ENCODE measurements at regions not wholly inside any gene's neighbourhood (a gene's known extent, or its start where the extent isn't known, plus 50 kb on each side); places are given as distances from the start of the nearest gene placed in this dataset.

DNA sequence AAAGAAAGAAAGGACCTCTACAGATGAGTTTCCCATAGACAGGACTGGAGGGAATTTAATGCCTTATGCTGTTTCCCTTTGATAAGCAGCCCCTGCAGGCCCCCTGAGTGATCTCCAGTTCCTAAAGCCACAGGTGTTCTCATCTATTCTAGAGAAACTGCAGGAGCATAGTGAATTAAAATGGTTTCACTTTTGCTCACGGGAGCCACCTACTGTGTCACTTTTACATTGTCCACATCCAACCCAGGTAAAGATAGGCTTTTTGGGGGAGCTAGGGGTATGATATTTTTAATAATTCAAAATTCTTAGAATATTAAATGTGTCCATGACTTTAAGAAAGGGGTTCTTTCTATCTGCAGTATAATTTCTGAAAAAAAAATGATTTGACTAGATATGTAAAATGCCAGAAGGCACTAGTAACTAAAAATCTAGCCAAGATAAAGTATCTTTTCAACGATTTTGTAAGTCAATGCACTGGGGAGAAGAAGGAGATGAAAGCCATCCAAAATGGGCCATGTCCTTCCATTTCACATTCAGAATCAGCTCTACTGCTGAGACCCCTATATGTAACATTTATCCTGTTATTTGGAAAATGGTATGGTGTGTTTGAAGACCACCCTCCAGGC is 267.3 kb upstream of the DUSP10 start:
- peak overlapping the region in 5 of 10 donors; percentile 6 to 53 (median 31) for H3K4me3 Mint-ChIP-seq
- ATAC-seq (peak; percentile 67), DNase-seq (peak in 6 of 9 donors; percentile 1 to 36 (median 27))
- Histone ChIP-seq H3K27me3 (ENCODE audit: control insufficient read depth in 2 of 2, insufficient read depth in 2 of 2, low read length in 2 of 2) (no peaks in the 10 kb centered on the region), H3K36me3 (ENCODE audit: control insufficient read depth in 2 of 3, insufficient read depth in 3 of 3, low read length in 3 of 3) (no peaks in the 10 kb centered on the region), H3K9me3 (ENCODE audit: control insufficient read depth in 2 of 3, low read length in 3 of 3) (no peaks in the 10 kb centered on the region), H3K4me3 (ENCODE audit: low read length) (no peak overlapping the region), H3K4me1 (ENCODE audit: control insufficient read depth in 2 of 2, insufficient read depth in 2 of 2, low read length in 2 of 2) (no peaks in the 10 kb centered on the region), H3K27ac (ENCODE audit: low read depth, low read length) (no peak overlapping the region)
- ChIA-PET POLR2A (interaction anchor here (1.2 kb wide), 1 partner anchor 445 kb away, joined by 3 read pairs; no protein-coding TSS in a partner anchor), CTCF (interaction anchor here (1.0 to 2.3 kb wide), 4 partner anchors 18 to 526 kb away, joined by 3 to 9 read pairs (median 4); no protein-coding TSS in a partner anchor)
- H3K4me1 Mint-ChIP-seq, result peaks cover 0 to 4% (median 0%) of the 10 kb centered on the region in 7 donors
- H3K27ac Mint-ChIP-seq, result peak overlapping the region in 1 of 9 donors; percentile 31
- H3K9me3 Mint-ChIP-seq, result no peaks in the 10 kb centered on the region
- peaks cover 0 to 25% (median 0%) of the 10 kb centered on the region in 5 donors for H3K27me3 Mint-ChIP-seq
- intact Hi-C loops (cut with micrococcal nuclease), result loop anchor here (1.0 to 10.0 kb wide), 7 partner anchors 267 to 1198 kb away; partner anchors contain the start of gene DUSP10 (in 2 of the 2)
- H3K36me3 Mint-ChIP-seq, result no peaks in the 10 kb centered on the region

DNA sequence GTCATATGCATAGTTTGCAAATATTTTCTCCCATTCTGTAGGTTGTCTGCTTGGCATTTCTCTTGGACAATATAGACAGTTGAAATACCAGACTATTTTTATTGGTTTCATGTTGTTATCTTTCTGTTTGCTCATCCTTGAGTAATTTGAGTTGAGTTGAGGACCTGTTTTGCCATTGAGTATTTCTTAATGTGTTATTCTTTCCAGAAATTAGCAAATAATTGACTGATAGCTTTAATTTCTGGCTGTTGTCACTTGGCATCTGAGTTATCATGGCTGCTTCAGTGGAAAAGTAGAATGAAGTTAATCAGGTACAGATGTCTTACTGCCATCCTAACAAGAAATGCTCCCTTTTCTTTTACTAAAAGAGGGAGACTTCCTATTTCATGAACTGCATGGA is 264.8 kb upstream of the DUSP10 start:
- no peak for DNase-seq
- intact Hi-C loops (cut with micrococcal nuclease), result loop anchor here in 1 of 2 donors (10.0 kb wide), 1 partner anchor 382 kb away; no protein-coding TSS in a partner anchor
- no peak for ATAC-seq
- Histone ChIP-seq H3K36me3 (ENCODE audit: control insufficient read depth in 2 of 3, insufficient read depth in 3 of 3, low read length in 3 of 3) (no peaks in the 10 kb centered on the region), H3K27me3 (ENCODE audit: control insufficient read depth in 2 of 2, insufficient read depth in 2 of 2, low read length in 2 of 2) (no peaks in the 10 kb centered on the region), H3K4me3 (ENCODE audit: low read length) (no peak overlapping the region), H3K4me1 (ENCODE audit: control insufficient read depth in 2 of 2, insufficient read depth in 2 of 2, low read length in 2 of 2) (no peaks in the 10 kb centered on the region), H3K27ac (ENCODE audit: low read depth, low read length) (no peak overlapping the region), H3K9me3 (ENCODE audit: control insufficient read depth in 2 of 3, low read length in 3 of 3) (no peaks in the 10 kb centered on the region)
- Mint-ChIP-seq H3K9me3 (no peaks in the 10 kb centered on the region), H3K27ac (no peak overlapping the region), H3K4me3 (no peak overlapping the region), H3K36me3 (no peaks in the 10 kb centered on the region), H3K27me3 (peaks cover 0 to 17% (median 0%) of the 10 kb centered on the region in 5 donors), H3K4me1 (peaks cover 0 to 4% (median 0%) of the 10 kb centered on the region in 7 donors)
- CTCF ChIA-PET, result no interaction called here
- POLR2A ChIA-PET, result no interaction called here

DNA sequence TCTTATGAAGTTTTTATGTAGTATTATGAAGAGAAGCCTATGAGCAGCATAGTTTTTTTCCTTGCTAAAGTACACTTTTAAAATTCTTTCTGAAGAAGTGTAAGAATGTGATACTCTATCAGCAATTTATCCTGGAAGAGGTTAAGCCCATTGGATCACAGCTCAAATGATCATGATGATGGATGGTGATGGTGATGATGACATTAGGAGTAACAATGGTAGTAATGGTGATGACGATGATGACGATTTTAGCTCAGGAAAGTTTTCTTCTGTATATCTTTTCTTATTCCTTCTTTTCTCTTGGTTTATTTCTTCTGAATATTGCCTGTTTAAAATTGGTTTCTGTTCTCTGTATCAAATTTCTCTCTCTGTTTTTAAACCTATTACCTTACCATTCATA is 262.9 kb upstream of the DUSP10 start:
- Histone ChIP-seq H3K4me3 (ENCODE audit: low read length) (no peak overlapping the region), H3K4me1 (ENCODE audit: control insufficient read depth in 2 of 2, insufficient read depth in 2 of 2, low read length in 2 of 2) (no peaks in the 10 kb centered on the region), H3K27me3 (ENCODE audit: control insufficient read depth in 2 of 2, insufficient read depth in 2 of 2, low read length in 2 of 2) (no peaks in the 10 kb centered on the region), H3K27ac (ENCODE audit: low read depth, low read length) (no peak overlapping the region), H3K9me3 (ENCODE audit: control insufficient read depth in 2 of 3, low read length in 3 of 3) (no peaks in the 10 kb centered on the region), H3K36me3 (ENCODE audit: control insufficient read depth in 2 of 3, insufficient read depth in 3 of 3, low read length in 3 of 3) (no peaks in the 10 kb centered on the region)
- ATAC-seq (no peak), DNase-seq (no peak)
- intact Hi-C loops (cut with micrococcal nuclease), result loop anchor here in 1 of 2 donors (10.0 kb wide), 1 partner anchor 380 kb away; no protein-coding TSS in a partner anchor
- Mint-ChIP-seq H3K4me3 (no peak overlapping the region), H3K36me3 (no peaks in the 10 kb centered on the region), H3K27me3 (peaks cover 0 to 13% (median 0%) of the 10 kb centered on the region in 5 donors), H3K9me3 (no peaks in the 10 kb centered on the region), H3K27ac (no peak overlapping the region), H3K4me1 (peaks cover 0 to 4% (median 0%) of the 10 kb centered on the region in 7 donors)
- ChIA-PET POLR2A (no interaction called here), CTCF (no interaction called here)

GRCh38 chr1:222004034-222004433 is 262.1 kb upstream of the DUSP10 start:
- no peak for DNase-seq
- no peak for ATAC-seq
- Histone ChIP-seq H3K4me3 (ENCODE audit: low read length) (no peak overlapping the region), H3K9me3 (ENCODE audit: control insufficient read depth in 2 of 3, low read length in 3 of 3) (no peaks in the 10 kb centered on the region), H3K36me3 (ENCODE audit: control insufficient read depth in 2 of 3, insufficient read depth in 3 of 3, low read length in 3 of 3) (no peaks in the 10 kb centered on the region), H3K27ac (ENCODE audit: low read depth, low read length) (no peak overlapping the region), H3K4me1 (ENCODE audit: control insufficient read depth in 2 of 2, insufficient read depth in 2 of 2, low read length in 2 of 2) (no peaks in the 10 kb centered on the region), H3K27me3 (ENCODE audit: control insufficient read depth in 2 of 2, insufficient read depth in 2 of 2, low read length in 2 of 2) (no peaks in the 10 kb centered on the region)
- no peak overlapping the region for H3K4me3 Mint-ChIP-seq
- CTCF ChIA-PET, result no interaction called here
- H3K9me3 Mint-ChIP-seq, result no peaks in the 10 kb centered on the region
- peaks cover 0 to 3% (median 0%) of the 10 kb centered on the region in 7 donors for H3K4me1 Mint-ChIP-seq
- H3K36me3 Mint-ChIP-seq, result no peaks in the 10 kb centered on the region
- H3K27me3 Mint-ChIP-seq, result peaks cover 0 to 13% (median 0%) of the 10 kb centered on the region in 5 donors
- no peak overlapping the region for H3K27ac Mint-ChIP-seq
- POLR2A ChIA-PET, result no interaction called here
- intact Hi-C loops (cut with micrococcal nuclease), result loop anchor here in 1 of 2 donors (10.0 kb wide), 1 partner anchor 379 kb away; no protein-coding TSS in a partner anchor

GRCh38 chr1:222002503-222002902 is 260.6 kb upstream of the DUSP10 start:
- intact Hi-C loops (cut with micrococcal nuclease), result loop anchor here in 1 of 2 donors (10.0 kb wide), 1 partner anchor 378 kb away; no protein-coding TSS in a partner anchor
- Histone ChIP-seq H3K4me3 (ENCODE audit: low read length) (no peak overlapping the region), H3K36me3 (ENCODE audit: control insufficient read depth in 2 of 3, insufficient read depth in 3 of 3, low read length in 3 of 3) (no peaks in the 10 kb centered on the region), H3K9me3 (ENCODE audit: control insufficient read depth in 2 of 3, low read length in 3 of 3) (no peaks in the 10 kb centered on the region), H3K27me3 (ENCODE audit: control insufficient read depth in 2 of 2, insufficient read depth in 2 of 2, low read length in 2 of 2) (no peaks in the 10 kb centered on the region), H3K4me1 (ENCODE audit: control insufficient read depth in 2 of 2, insufficient read depth in 2 of 2, low read length in 2 of 2) (no peaks in the 10 kb centered on the region), H3K27ac (ENCODE audit: low read depth, low read length) (no peak overlapping the region)
- CTCF ChIA-PET, result no interaction called here
- H3K27ac Mint-ChIP-seq, result no peak overlapping the region
- H3K9me3 Mint-ChIP-seq, result no peaks in the 10 kb centered on the region
- no peaks in the 10 kb centered on the region for H3K4me1 Mint-ChIP-seq
- peaks cover 0 to 13% (median 0%) of the 10 kb centered on the region in 5 donors for H3K27me3 Mint-ChIP-seq
- no peak for DNase-seq
- no peak overlapping the region for H3K4me3 Mint-ChIP-seq
- no peak for ATAC-seq
- POLR2A ChIA-PET, result no interaction called here
- no peaks in the 10 kb centered on the region for H3K36me3 Mint-ChIP-seq

- Histone ChIP-seq H3K4me1 (ENCODE audit: control insufficient read depth in 2 of 2, insufficient read depth in 2 of 2, low read length in 2 of 2) (no peaks in the 10 kb centered on the region), H3K4me3 (ENCODE audit: low read length) (no peak overlapping the region), H3K9me3 (ENCODE audit: control insufficient read depth in 2 of 3, low read length in 3 of 3) (no peaks in the 10 kb centered on the region), H3K27ac (ENCODE audit: low read depth, low read length) (no peak overlapping the region), H3K27me3 (ENCODE audit: control insufficient read depth in 2 of 2, insufficient read depth in 2 of 2, low read length in 2 of 2) (no peaks in the 10 kb centered on the region), H3K36me3 (ENCODE audit: control insufficient read depth in 2 of 3, insufficient read depth in 3 of 3, low read length in 3 of 3) (no peaks in the 10 kb centered on the region)
- intact Hi-C loops (cut with micrococcal nuclease), result loop anchor here in 1 of 2 donors (10.0 kb wide), 1 partner anchor 375 kb away; no protein-coding TSS in a partner anchor
- CTCF ChIA-PET, result interaction anchor here (0.6 kb wide), 1 partner anchor 85 kb away, joined by 7 read pairs; no protein-coding TSS in a partner anchor
- Mint-ChIP-seq H3K27me3 (peaks cover 0 to 11% (median 0%) of the 10 kb centered on the region in 5 donors), H3K4me1 (peaks cover 0 to 1% (median 0%) of the 10 kb centered on the region in 7 donors), H3K36me3 (no peaks in the 10 kb centered on the region), H3K27ac (no peak overlapping the region), H3K9me3 (no peaks in the 10 kb centered on the region), H3K4me3 (no peak overlapping the region)
- ATAC-seq, result no peak
- no peak for DNase-seq
- POLR2A ChIA-PET, result no interaction called here
Observed at GRCh38 chr1:222000131-222000530, 258.2 kb upstream of the DUSP10 start.

Measured in naive thymus-derived CD4-positive, alpha-beta T cell (primary cell).